ENCODE measurements at regions not wholly inside any gene's neighbourhood (a gene's known extent, or its start where the extent isn't known, plus 50 kb on each side); places are given as distances from the start of the nearest gene placed in this dataset.

GRCh38 chr3:110485389-110485788 lies 586.2 kb upstream of the NECTIN3 start:
- TF ChIP-seq FOXA1 (IDR thresholded peaks at IDR 0.05) = no peak
- TF ChIP-seq ELF4 (IDR thresholded peaks at IDR 0.05) = no peak
- TF ChIP-seq SP1 (IDR thresholded peaks at IDR 0.05) = no peak
- no peak for TF ChIP-seq FOXK2 (IDR thresholded peaks at IDR 0.05)
- no peak for TF ChIP-seq LEF1 (IDR thresholded peaks at IDR 0.05; ENCODE audit: borderline replicate concordance)
- no peak for TF ChIP-seq ZNF384 (IDR thresholded peaks at IDR 0.05)
- TF ChIP-seq HDGF (IDR thresholded peaks at IDR 0.05; ENCODE audit: borderline replicate concordance) = no peak
- TF ChIP-seq ARNT (IDR thresholded peaks at IDR 0.05) = no peak
- no peak for TF ChIP-seq NFRKB (IDR thresholded peaks at IDR 0.05)
- TF ChIP-seq PKNOX1 (IDR thresholded peaks at IDR 0.05) = no peak
- no peak for TF ChIP-seq BHLHE40 (IDR thresholded peaks at IDR 0.05; ENCODE audit: borderline replicate concordance)
- TF ChIP-seq TARDBP (IDR thresholded peaks at IDR 0.05) = no peak
- no peak for TF ChIP-seq CTBP1 (IDR thresholded peaks at IDR 0.05; ENCODE audit: borderline replicate concordance)

Data from HEK293T (cell line).